Right lobe of liver (tissue), 6 donors: ENCODE measurements at regions not wholly inside any gene's neighbourhood (a gene's known extent, or its start where the extent isn't known, plus 50 kb on each side); places are given as distances from the start of the nearest gene placed in this dataset.

ENCODE experiments used
- ATAC-seq, 4 donors: fragments of 200-7000 bp; cut with Tn5 transposase; one replicate each; pipeline ENCODE4 v1.9.1; 2020; ENCODE audit warnings: mild to moderate bottlenecking in 4 of 4, moderate library complexity in 4 of 4
- DNase-seq, 3 donors: peaks; one replicate each; pipeline ENCODE4 v3.0.0-alpha.2; 2020
- H3K27ac ChIP-seq, 3 donors: fragments of 200-600 bp; one replicate each; pipeline ENCODE4 v1.8.0; 2022
- H3K27me3 ChIP-seq, 2 donors: fragments of 200-600 bp; one replicate each; pipeline ENCODE4 v1.8.0; 2022
- H3K36me3 ChIP-seq, 4 donors: fragments of 200-600 bp; sonication (generic) in 1 of 4; one replicate each; pipeline versions ENCODE4 v1.5.1 to v1.8.0; 2017 to 2022; ENCODE audit warnings: control low read depth in 1 of 4
- H3K4me1 ChIP-seq, 4 donors: fragments of 200-600 bp; sonication (generic) in 1 of 4; one replicate each; pipeline versions ENCODE4 v1.5.1 to v1.8.0; 2017 to 2022; ENCODE audit warnings: control low read depth in 1 of 4
- H3K4me3 ChIP-seq, 3 donors: fragments of 200-600 bp; one replicate each; pipeline ENCODE4 v1.8.0; 2022
- H3K9me3 ChIP-seq, 4 donors: fragments of 200-600 bp; sonication (generic) in 1 of 4; one replicate each; pipeline versions ENCODE4 v1.5.1 to v1.8.0; 2017 to 2022; ENCODE audit warnings: control low read depth in 1 of 4
- CTCF ChIP-seq, 4 donors: fragments of 200-600 bp in 3 of 4; fragments of 450-650 bp in 1 of 4; IDR thresholded peaks; one replicate each; pipeline versions ENCODE4 v1.5.1 to v1.8.0; 2016 to 2022; ENCODE audit warnings: antibody characterized with exemption in 4 of 4, mild to moderate bottlenecking in 2 of 4
- POLR2A ChIP-seq: fragments of 450-650 bp; IDR thresholded peaks from one replicate; pipeline ENCODE4 v1.6.1; 2017; ENCODE audit warnings: antibody characterized with exemption, mild to moderate bottlenecking
- WGBS: methylation state at CpG from one replicate; pipeline ENCODE4 v1.1.6; 2018; ENCODE audit warnings: low coverage, low lambda C conversion rate; ENCODE audit not compliant: insufficient coverage; ENCODE audit errors: missing lambda C conversion rate; 5-methylcytosine and 5-hydroxymethylcytosine counted together
- intact Hi-C, 2 donors: fragments of 100-400 bp; cut with DNase I; formaldehyde crosslinking; loops; one replicate each; pipeline versions ENCODE4 v1.11.2 to v1.14.1; 2022
- donor health status: DM: no; HTN: yes; CAD: no.
- donor health status: DM: no; HTN: no; CAD: no.
- donor health status: DM: no; HTN: no; CAD: no.
- donor health status: DM: no; HTN: yes; CAD: no.
- donor health status: DM: no; HTN: yes; CAD: no.

DNA sequence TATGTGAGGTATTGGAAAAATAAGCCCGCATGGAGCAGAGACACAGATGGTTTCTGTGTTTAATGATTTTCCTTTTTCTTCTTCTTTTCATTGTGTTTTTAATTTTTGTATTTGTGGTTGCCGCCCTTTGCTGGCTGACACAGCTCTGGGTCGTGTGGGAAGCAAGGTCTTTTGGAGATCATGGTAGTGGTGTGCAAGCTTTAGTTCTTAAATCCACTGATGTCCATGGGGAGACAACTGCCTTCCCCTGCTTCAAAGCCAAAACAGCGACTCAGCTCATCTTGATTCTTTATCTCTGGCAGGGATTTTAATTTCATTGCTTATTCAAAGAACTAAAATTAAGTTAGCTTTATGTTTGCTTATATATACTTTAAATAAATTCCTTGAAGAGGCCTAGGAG is 711.3 kb upstream of the SGCG start:
- DNase-seq (no peak), ATAC-seq (no peak)
- no peak for TF ChIP-seq CTCF (IDR thresholded peaks at IDR 0.05)
- TF ChIP-seq POLR2A, result no peak
- Histone ChIP-seq H3K36me3 (no peaks in the 10 kb centered on the region), H3K27ac (no peak overlapping the region), H3K27me3 (no peaks in the 10 kb centered on the region), H3K4me3 (no peak overlapping the region), H3K9me3 (no peaks in the 10 kb centered on the region), H3K4me1 (no peaks in the 10 kb centered on the region)
- intact Hi-C loops, result no loop called here
- WGBS, result 44% methylated on average over 4 of the region's 4 CpGs

DNA sequence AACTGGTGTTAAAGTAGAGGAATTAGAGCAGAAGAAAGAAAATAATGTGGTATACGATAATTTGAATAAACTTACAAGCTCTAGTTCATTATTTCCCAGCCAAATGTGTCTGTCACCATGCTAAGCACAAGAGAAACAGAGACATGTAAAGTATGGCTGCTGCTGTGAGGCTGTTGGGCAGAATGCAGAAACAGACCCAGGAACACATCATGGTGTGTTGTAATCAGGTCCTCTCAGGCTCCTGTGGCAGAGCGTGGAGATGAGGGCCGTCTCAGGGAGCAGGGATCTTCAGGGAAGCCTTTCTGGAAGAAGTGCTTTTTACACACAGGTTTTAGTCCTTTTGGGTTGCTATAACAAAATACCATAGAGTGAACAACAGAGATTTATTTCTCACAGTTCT is 710.7 kb upstream of the SGCG start:
- no peaks in the 10 kb centered on the region for H3K27me3 ChIP-seq
- intact Hi-C loops, result no loop called here
- DNase-seq, result no peak
- no peak for TF ChIP-seq CTCF (IDR thresholded peaks at IDR 0.05)
- TF ChIP-seq POLR2A, result no peak
- H3K4me3 ChIP-seq, result no peak overlapping the region
- 38% methylated on average over 1 of the region's 3 CpGs for WGBS
- no peaks in the 10 kb centered on the region for H3K9me3 ChIP-seq
- no peaks in the 10 kb centered on the region for H3K36me3 ChIP-seq
- no peak overlapping the region for H3K27ac ChIP-seq
- no peaks in the 10 kb centered on the region for H3K4me1 ChIP-seq
- no peak for ATAC-seq

GRCh38 chr13:22482496-22483000 is 698.2 kb upstream of the SGCG start:
- ATAC-seq, result no peak
- DNase-seq, result no peak
- TF ChIP-seq CTCF (IDR thresholded peaks at IDR 0.05), result no peak
- no peak for TF ChIP-seq POLR2A
- no peaks in the 10 kb centered on the region for H3K36me3 ChIP-seq
- no peaks in the 10 kb centered on the region for H3K9me3 ChIP-seq
- 59% methylated on average over 2 of the region's 2 CpGs for WGBS
- H3K4me1 ChIP-seq, result no peaks in the 10 kb centered on the region
- intact Hi-C loops, result no loop called here
- H3K27ac ChIP-seq, result no peak overlapping the region
- H3K4me3 ChIP-seq, result no peak overlapping the region
- H3K27me3 ChIP-seq, result no peaks in the 10 kb centered on the region

GRCh38 chr13:22483276-22483675 is 697.5 kb upstream of the SGCG start:
- no peak overlapping the region for H3K27ac ChIP-seq
- H3K36me3 ChIP-seq, result no peaks in the 10 kb centered on the region
- ATAC-seq (no peak), DNase-seq (no peak)
- no peak for TF ChIP-seq CTCF (IDR thresholded peaks at IDR 0.05)
- TF ChIP-seq POLR2A, result no peak
- H3K27me3 ChIP-seq, result no peaks in the 10 kb centered on the region
- no CpG with 5 or more reads among the region's 1 CpG for WGBS
- no peaks in the 10 kb centered on the region for H3K4me1 ChIP-seq
- intact Hi-C loops, result no loop called here
- H3K9me3 ChIP-seq, result no peaks in the 10 kb centered on the region
- no peak overlapping the region for H3K4me3 ChIP-seq

DNA sequence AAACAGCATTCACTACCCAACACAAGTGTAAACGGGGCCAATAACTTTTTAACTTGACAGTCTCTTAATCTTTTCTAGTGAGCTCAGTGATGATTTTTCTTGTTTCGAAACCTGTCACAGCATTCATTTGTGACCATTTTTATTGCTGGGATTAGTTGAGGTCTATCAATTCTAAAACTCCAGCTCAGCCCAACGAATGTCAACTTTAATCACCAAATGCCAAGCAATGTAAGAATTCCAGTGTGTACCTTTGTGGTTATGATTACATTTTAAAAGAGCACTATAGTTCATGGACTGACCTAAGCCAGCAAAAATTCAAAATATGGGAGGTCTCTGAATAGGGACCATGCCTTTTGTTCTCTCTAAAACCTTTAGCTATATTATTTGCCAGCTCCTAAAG is 694.3 kb upstream of the SGCG start:
- ATAC-seq, result no peak
- Histone ChIP-seq H3K4me3 (no peak overlapping the region), H3K9me3 (no peaks in the 10 kb centered on the region), H3K36me3 (no peaks in the 10 kb centered on the region), H3K27ac (no peak overlapping the region), H3K4me1 (no peaks in the 10 kb centered on the region), H3K27me3 (no peaks in the 10 kb centered on the region)
- intact Hi-C loops, result no loop called here
- WGBS, result 50% methylated on average over 3 of the region's 3 CpGs
- no peak for DNase-seq
- no peak for TF ChIP-seq CTCF (IDR thresholded peaks at IDR 0.05)
- TF ChIP-seq POLR2A, result no peak
